Epidermal melanocyte (primary cell): ENCODE measurements at regions not wholly inside any gene's neighbourhood (a gene's known extent, or its start where the extent isn't known, plus 50 kb on each side); places are given as distances from the start of the nearest gene placed in this dataset.

Experiments used
- DNase-seq: peaks from one replicate; pipeline ENCODE4 v3.0.0; 2011; ENCODE audit warnings: low spot score; ENCODE audit not compliant: insufficient read length

DNA sequence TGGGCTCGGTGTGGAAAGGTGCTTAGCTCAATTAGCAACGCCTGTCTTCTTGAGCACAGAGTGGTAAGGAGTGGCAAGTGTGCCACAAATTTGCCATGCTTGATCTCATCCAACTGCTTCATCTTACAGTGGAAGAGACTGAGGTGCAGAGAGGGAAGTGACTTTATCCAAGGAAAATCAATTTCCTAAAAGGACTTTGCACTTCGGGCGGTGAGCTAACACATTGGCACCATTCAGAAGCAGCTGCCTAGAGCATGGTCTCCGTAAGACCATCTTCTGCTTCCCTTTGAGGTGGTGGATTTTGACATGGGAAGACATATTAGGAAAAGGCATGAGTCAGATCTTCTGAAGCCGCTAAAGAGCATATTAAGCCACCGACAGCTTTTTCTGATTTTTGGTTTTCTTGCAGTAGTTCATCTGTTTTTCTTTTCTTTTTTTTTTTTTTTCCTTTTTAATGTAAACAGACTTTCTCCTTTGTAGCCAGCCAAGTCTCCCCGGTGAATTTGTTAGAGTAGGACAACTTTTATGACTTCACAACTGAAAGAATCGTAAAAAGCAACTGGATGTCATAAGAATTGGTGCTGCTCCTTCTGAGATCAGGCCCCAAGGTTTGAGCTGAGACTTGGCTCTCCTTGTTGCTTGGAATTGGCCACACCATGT is 273.2 kb downstream of the CDC5L start:
- no peak for DNase-seq

DNA sequence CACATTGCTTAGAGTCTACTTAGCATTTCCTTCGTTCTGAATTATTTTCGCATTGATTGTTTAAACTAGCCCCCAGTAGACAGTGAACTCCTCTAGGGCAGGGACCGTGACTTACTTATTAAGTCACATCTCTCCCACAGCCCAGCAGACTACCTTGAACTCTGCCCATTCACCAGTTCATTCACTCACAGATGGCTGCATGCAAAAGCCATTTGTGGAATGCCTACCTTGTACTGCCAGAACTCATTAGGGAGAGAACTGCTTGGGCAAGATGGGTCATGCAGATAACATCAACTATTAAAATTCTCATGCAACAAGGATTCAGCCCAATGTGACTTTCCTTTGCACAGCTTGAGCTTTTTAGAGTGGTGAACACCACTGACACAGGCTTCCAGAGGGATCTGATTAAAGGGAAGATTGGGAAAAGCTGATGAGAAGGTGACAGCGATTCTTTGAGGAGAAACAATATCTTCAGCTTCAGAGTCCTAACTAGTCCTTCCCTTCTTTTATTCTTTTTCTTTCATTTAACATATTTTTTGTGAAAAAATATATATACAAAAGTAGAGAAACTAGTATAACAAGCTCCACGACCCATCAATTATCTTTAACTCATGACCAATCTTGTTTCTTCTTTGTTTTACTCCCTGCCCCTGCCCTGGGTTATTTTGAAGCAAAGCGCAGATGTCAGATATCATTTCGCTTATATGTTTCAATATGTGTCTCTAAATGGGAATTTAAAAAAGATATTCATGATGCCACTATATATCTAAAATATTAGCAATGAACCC is 273.9 kb downstream of the CDC5L start:
- no peak for DNase-seq

DNA sequence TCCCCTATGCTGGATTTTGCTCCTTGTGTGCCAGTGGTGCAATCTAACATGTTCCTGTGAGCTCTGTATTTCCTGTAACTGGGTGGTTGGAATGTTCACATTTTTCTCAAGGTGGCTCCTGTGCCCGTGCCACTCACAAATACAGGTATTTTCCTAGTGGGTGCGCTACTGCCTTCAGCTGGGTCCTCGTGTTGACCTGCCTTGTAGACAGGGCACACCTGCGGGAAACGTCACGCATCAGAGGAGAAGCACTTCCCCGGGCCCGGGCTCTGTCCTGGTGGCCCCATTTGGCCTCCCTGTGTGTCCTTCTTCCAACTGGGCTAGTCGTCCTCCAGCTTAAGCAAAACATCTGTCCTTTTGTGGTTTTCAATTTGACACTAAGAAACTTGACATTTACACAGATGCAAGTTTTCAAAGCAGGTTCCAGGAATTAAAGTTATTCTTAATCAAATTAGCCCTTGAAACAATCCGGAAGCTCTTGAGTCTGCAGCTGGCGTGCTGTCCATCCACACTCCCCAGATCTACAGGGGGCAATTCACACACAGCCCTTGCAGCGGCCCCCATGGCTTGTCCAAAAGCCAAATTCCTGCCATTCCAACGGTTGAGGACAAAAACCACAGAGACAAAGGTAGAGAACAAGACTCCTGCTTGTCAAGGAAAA is 275.1 kb downstream of the CDC5L start:
- DNase-seq = no peak

DNA sequence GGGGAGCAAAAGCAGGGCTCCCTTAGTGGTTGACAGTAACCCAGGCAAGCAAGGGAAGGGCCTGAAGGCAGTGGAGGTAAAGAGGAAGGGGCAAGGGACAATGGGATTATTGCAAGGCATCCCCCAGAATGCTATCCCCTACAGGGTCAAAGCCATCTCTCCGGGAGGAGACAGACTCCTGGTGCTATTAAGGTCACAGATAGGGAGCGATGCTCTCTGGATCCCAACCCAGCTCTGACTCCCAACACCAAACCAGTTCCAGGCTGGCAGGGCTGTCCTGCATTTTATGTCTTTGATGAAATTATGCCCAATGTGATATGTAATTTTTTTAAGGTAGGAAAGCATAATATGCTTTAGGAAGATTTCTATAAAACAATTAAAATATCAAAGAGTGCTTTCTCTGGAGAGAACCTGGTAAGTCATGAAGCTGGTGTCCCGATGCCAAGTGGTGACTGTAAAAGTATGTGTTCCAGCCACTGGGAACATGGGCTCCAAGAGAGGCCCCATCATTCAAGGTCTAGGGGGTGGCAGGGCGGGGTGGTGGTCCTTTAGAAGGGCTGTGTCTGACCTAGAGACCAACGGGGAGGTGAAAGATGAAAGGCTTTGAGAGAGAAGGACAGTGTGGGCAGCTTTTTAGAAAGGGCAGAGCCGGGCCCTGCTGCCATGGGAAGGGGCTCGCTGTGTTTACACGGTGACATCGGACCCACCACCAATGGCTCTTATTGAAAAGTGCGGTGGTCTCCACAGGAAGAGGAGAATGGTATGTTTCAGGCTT is 276.5 kb downstream of the CDC5L start:
- DNase-seq = no peak

DNA sequence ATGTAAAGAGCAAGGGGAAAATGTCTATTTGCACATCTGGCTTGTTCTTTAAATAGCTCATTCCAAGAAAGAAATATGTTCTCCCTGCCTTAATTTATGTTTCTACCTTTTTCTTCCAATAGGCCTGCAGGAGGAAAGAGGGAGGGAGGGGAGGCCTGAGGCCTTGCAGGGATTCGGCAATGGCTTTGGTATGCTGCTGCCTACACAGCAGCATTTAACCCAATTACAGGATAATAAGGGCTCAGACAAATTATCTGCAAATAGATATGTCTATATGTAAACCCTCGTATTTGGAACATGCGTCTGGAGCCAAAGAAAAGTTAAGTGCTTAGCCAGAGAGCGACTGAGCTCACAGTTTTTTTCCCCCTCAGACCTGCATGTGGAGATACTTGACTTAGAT is 277.2 kb downstream of the CDC5L start:
- DNase-seq = no peak

DNA sequence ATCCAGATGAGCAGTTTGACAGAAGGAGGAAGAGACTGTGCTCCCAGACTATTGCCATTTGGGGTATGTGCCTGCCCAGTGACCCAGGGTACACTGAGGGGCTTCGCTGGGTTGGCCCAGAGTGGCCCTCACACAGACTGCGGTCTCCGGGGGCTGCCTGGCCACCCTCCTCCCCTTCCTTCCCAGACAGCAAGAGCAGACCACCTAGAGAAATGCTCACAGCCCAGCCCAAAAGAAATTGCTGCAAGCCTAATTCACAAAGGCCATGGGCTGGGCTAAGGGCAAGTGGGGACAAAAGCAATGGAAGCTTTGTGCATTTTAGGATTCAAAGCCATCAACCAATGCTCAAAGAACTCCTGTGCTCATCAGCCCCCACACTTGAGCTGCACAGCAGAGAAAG is 277.6 kb downstream of the CDC5L start:
- no peak for DNase-seq

DNA sequence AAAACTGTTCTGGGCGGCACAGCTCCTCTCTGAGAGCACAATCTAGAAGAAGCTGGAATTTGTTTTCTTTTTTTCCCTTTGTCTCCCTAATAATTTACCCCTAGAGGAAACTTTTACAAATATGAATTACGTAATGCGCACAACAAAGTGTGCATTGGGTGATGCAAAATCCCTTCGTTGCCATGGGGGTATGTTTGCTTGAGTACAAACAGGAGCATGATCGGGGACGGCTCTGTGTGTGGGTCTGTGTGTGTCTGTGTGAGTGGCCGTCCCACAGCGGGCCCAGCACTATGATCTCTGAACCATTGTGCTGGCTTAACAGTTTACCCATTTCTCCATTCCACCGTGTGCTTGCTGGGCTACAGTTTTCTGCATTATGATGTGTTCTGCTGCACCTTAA is 278.2 kb downstream of the CDC5L start:
- no peak for DNase-seq

DNA sequence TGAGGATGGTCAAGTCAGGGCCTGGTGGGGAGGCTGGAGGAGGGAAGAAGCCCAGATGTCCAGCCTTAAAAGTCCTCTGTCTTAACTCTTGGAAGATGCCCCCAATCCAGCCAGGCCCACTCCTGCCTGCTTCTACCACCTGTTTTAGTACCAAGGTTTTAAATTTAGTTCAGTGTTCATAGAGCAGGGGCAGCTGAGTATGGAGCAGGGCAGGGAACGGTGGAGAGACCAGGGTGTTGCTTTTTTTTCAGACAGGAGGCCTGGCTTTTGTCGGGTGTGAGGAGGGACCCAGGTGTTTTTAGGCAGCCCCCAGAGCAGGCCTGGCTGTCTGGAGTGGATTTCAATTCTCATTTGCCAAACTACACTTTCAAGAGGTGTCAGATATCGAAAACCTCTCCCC is 278.8 kb downstream of the CDC5L start:
- no peak for DNase-seq

DNA sequence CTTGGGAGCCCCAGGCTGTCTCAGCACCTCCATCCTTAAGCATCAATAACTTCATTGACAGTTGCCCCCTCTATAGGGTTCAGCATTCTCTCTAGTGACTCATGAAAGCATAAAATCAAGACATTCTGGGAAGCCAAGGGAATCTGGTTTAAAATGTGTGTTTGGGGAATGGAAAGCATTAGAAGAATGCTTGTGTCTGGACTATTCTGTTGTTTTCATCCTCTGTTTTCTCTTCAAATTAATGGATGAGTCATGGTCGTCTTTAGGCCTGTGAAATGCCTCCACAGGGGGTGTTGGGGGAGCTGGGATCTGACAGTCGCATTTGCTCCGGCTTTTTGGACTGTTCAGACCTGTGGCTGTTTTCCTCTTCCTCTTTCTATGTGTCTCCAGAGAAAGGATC is 279.7 kb downstream of the CDC5L start:
- DNase-seq = no peak

DNA sequence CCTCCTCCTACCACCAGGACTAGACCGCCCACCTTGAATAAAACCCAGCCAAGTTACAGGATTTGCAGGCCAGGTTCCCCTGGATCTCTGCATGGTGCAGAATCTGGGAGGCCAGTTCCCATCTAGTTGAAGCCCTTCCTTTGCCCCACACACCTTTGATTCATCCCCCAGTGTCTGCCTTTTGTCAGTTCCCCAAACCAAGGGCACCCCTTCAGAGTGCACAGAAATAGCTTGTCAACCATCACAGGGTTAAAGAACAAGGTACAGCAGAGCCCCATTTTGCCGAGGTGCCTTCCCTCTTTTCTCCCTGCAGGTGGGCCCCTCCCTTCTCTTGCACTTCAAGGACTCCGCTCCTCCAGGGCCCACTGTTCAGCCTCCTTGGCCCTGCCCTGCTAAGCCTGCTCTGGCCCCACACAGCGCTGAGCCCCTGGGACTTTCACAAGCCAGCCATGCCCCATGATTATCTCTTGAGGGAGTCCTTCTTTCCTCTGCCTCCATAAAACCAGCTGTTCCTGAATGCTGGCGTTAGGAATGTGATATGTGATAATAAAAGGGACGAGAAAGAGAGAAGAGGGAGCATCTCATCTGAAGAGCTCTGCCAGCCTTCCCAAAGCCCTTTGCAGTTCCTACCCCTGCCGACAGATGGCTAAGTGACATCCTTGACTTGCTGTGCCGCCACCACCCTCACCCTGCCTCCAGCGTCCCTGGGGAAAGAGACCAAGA is 280.3 kb downstream of the CDC5L start:
- no peak for DNase-seq

DNA sequence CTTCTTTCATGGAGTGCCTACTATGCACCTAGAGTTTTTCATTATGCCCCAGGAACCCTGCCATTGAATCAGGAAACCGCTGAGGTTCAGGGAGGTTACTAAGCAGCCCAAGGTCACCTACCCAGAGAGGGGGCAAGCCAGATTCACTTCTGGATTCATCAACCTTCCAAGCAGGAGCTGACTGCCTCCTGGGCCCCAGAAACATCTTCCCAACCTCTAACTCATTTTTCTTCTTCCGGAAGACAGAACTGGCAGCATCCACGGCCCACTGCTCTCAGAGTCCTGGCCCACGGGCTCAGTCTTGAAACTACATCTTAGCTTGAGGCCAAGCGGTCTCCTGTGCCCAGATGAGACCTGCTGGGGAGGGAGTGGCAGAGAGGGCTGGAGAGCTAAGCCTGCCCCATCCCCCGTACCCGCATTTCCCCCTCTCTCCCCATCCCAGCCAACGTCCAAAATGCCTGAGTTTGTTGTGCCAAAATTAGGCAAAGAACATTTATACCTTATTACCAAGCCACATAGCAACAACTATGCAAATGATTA is 281.0 kb downstream of the CDC5L start:
- DNase-seq = no peak

DNA sequence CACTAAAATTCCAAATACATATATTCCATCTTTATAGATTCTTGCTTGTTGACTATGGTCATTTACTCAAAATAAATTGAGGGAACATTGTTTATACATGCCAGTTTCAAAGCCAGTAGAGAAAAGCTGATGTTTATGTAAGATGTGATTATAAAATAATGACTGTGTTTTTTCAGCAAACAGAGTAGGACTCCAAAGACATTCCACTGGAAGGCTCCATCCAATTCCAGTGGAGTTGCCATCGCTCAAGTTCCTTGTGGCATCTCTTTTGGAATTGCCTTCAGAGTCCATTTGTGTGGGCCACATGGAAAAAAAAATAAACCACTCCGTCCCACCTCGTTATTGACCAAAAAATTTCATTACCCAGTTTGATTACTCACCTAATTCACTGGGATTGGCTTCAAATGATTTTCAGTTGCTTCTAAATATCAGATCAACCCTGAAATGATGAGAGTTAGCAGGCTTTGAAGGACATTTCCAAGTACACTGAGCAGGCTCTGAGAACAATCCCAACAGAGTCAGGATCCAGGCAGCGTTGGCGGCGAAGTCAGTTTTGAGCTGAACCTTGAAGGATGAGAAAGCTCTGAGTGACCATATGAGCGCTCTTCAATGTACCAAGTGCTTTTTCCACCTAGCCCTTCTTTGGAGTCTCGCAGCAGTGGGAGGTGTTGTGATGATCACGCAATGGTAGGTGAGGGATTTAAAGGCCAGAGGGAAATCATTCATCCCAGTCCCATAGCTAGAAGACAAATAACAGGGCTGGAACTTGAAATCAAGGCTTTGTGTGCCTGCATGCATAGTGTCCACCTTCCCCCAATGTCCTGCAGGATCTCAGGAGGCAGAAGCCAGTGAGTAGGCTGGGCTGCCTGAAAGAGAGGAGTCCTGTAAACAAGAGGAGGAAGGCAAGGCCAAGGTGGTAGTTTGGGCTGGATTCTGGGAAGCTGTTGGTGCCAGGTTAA is 281.7 kb downstream of the CDC5L start:
- DNase-seq = no peak

DNA sequence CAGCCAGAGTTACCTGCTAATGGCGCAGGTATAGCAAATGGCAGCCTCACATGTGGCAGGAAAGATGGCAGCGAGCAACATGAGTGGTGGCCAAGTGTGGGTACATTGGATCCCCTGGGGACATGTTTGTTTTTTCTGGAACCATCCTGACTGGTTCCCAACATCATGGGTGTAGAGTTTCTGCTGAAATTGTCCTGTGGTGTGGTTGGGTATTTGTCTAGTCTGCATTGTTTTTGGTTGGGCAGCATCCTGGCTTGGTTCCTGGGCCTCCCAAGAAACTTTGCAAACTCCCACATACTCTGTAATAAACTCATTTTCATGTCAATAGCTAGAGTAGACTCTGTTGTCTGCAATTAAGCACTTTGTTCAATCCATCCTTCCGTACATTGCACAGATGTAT is 282.6 kb downstream of the CDC5L start:
- DNase-seq = no peak

DNA sequence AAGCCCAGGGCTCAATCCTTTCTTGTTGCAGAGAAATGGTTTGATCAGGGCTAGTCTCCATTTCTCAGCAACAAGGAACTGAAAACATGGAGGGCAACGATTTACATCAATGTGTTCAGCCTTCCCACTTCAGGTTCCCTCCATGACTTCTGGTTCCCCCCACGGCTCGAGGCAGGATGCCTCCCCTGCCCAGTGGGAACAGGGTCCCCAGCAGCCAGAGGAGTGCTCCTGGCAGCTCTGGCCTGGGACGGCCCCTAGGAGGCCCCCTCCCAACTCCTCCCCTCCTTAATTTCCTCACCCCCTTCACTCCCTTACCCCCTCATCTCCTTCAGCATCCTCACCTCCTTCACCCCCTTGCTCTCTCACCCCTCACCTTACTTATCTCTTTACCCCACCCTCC is 283.8 kb downstream of the CDC5L start:
- DNase-seq = no peak

DNA sequence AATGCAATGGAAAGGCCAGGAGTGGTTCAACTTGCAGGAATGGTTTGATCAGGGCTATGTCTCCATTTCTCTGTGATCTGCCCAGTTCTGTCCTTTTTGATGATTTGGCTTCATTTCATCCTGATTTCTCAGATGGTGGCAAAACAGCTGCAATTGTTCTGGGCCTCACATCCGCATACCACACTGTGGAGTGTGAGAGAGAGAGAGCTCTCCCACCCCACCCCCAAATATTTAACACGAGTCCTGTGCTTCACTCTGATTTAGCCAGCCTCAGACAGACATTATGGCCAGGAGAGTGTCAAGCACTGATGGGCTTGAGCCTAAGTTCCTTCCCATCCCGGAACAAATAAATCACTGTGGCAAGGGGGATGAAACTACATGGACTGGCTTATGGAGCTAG is 284.6 kb downstream of the CDC5L start:
- no peak for DNase-seq

DNA sequence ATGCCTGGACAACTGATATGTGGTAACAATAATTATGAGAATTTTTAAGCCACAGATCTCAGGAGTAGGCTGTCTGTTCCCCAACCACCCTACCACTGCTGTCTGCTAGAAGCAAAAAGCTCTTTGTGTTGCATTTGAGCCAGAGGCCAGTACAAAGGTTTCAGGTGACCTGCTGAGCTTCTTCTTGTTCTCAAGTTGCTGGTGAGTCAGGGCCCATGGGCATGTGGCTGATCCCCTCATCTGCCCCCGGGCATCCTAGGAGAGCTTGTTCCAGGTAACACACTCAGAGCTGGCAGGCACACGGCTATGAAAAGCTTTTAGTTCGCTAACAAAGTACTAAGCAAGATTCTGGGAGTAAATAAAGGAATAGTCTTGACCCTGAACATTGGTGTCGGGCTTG is 285.3 kb downstream of the CDC5L start:
- no peak for DNase-seq

DNA sequence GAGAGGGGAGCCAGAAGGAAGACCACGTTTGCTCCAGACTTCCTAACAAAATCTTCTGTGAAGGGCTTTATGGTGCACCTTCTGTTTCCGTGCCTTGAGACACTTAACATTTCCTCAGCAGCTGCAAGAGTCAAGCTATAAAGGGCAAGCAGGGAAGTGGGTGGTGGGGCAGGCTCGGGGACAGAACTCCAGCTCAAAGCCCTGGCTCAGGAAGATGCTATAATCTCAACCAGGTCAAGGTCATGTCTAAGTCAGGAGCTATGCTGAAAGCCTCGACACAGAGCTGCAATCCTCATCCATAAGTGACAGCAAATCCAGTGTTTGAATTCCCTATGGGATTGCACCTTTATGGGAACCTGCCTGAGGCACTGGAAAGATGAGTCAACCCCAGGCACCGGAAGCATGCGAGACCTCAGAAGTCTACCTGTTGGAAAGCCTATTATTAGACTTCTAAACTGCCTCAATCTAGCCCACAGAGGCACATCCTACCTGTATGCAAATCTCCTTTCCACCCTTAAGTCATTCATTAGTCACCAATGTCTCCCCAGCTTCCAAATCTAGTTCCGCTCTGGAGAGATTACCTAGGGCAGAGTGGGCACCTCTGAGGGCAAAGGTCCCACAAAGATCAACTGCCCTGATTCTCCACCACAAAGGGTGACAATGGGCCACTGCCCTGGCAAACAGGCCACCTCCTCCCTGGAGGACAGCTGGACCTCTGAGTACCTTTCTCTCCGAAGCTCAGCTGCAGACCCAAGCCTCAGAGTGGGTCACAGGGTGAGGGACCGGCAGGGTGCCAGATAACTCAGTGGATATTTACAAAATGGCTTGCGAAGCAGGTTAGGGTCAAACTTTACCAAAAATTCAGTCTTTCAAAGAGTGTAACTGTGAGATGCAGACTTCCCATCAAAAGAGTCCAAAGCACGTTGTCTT is 287.0 kb downstream of the CDC5L start:
- DNase-seq = no peak

DNA sequence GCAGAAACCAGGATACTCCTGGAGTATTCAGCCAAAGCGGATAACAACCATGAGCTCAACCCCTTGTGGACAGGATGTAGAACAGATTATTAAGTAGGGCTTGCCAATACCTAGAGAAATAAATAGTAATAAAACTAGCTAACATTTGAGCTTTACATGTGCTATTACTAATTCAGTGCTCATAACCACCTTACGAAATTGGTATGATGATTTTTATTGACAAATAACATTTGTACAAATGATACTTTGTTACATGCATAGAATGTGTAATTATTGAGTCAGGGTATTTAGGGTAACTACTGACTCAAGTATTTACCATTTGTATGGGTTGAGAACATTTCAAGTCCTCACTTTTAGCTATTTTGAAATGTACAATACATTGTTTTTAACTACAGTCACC is 287.9 kb downstream of the CDC5L start:
- DNase-seq = no peak
